GM12865 (cell line): ENCODE measurements at regions not wholly inside any gene's neighbourhood (a gene's known extent, or its start where the extent isn't known, plus 50 kb on each side); places are given as distances from the start of the nearest gene placed in this dataset.

Experiments used
- DNase-seq: peaks from one replicate; pipeline ENCODE4 v3.0.0; 2010; ENCODE audit warnings: low read depth
- H3K4me3 ChIP-seq: 2 replicates; pipeline ENCODE4 v1.5.1; 2011; ENCODE audit warnings: mild to moderate bottlenecking, low read depth, low read length, control low read depth
- TF ChIP-seq, protein P1 (sequence below): IDR thresholded peaks from 2 replicates; pipeline ENCODE4 v1.5.1; 2011; ENCODE audit warnings: low read length, control low read depth, low read depth, inconsistent platforms; ENCODE audit not compliant: insufficient read depth; ENCODE audit errors: missing control alignments

DNA sequence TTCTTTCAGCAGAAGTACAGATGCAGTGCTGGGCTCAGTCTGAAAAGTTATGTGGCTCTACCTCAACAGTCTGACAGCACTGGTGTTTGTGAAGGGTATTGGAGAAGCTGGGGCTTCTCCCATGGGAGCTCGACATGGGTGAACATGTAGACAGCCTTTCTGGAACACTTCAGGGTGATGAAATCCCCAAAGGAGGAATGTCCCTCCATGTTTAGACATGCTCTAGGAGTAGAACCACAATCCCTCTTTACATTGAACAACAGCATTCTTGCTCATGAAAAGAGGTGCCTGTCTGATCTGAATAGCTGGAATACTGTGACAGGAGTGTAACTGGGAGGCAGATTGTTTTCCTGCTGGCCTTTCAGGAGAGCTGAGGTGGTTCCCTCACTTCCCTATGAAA is 53.8 kb upstream of the NAP1L2 start:
- no peak for DNase-seq
- no peak overlapping the region for H3K4me3 ChIP-seq
- TF ChIP-seq, protein P1, sequence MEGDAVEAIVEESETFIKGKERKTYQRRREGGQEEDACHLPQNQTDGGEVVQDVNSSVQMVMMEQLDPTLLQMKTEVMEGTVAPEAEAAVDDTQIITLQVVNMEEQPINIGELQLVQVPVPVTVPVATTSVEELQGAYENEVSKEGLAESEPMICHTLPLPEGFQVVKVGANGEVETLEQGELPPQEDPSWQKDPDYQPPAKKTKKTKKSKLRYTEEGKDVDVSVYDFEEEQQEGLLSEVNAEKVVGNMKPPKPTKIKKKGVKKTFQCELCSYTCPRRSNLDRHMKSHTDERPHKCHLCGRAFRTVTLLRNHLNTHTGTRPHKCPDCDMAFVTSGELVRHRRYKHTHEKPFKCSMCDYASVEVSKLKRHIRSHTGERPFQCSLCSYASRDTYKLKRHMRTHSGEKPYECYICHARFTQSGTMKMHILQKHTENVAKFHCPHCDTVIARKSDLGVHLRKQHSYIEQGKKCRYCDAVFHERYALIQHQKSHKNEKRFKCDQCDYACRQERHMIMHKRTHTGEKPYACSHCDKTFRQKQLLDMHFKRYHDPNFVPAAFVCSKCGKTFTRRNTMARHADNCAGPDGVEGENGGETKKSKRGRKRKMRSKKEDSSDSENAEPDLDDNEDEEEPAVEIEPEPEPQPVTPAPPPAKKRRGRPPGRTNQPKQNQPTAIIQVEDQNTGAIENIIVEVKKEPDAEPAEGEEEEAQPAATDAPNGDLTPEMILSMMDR: no peak

DNA sequence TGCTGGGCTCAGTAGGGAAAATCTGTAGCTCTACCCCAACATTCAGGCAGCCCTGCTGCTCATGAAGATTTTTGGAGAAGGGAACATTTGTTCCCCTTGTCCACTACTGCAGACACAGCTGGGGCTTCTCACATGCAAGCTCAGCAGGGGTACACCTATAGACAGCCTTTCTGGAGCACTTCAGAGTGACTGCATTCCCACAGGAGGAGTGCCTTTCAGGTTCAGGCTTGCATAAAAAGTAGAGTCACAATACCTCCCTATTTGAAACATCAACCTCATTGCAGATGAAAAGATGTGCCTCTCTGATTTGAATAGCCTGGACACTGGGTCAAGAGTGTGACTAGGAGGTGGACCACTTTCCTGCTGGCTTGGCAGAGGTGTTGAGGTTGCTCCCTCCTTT is 53.3 kb upstream of the NAP1L2 start:
- no peak for DNase-seq
- TF ChIP-seq, protein P1: no peak
- no peak overlapping the region for H3K4me3 ChIP-seq

DNA sequence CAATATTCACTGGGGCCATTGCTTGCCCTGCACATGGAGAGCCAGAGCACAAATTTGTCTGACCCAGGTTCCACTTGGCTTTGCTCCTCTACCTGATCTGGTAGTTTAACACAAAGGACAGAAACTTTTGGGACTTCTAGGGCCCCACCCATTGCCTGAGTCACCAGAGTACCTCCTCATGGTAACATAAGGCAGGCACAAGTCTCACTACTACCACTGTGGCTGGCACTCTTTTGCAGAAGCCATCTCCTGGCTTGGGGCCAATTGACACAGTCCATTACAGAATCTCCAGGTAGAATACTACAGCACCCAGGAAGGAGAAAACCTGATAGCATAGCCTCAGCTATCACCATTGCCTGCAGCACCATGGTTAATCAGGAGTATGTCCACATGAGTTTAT is 52.6 kb upstream of the NAP1L2 start:
- no peak for DNase-seq
- H3K4me3 ChIP-seq: no peak overlapping the region
- TF ChIP-seq, protein P1: no peak

DNA sequence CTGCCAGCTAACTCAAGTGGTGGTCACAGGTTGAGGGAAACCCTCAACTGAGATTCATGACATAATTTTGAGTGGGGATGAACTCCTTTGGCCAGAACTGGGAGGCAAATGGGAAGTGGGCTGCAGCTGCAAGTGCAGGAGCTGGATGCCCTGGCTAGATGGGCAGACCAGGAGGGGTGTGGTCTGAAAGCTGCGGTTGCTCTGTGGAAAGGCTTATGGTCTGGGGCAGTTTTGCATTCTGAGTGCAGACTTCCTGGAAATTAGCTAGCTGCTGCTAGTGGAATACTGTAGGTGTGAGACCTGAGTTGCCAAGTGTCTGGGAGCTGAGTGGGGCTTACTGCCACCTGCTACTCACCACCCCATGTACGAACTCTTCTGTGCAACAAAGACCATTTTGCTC is 52.1 kb upstream of the NAP1L2 start:
- no peak for DNase-seq
- TF ChIP-seq, protein P1: no peak
- no peak overlapping the region for H3K4me3 ChIP-seq
